SKM-1 treated with dmso at 0.1 percent for 144 hours (cell line): ENCODE measurements at regions not wholly inside any gene's neighbourhood (a gene's known extent, or its start where the extent isn't known, plus 50 kb on each side); places are given as distances from the start of the nearest gene placed in this dataset.

Experiments used
- DNase-seq: peaks from one replicate; lab custom pipeline; 2025; ENCODE audit not compliant: unreplicated experiment; lab: John Stamatoyannopoulos, UW

- no peak for DNase-seq
Observed at GRCh38 chr6:168228676-168229367, 90.8 kb downstream of the DACT2 start.

GRCh38 chr6:168227840-168228239 is 91.7 kb downstream of the DACT2 start:
- no peak for DNase-seq

- no peak for DNase-seq
Observed at GRCh38 chr6:168226902-168227318, 92.7 kb downstream of the DACT2 start.

- DNase-seq = no peak
Observed at GRCh38 chr6:168226061-168226752, 93.4 kb downstream of the DACT2 start.

GRCh38 chr6:168225471-168225911 is 94.1 kb downstream of the DACT2 start:
- no peak for DNase-seq

- DNase-seq = no peak
Observed at GRCh38 chr6:168223755-168224154, 95.8 kb downstream of the DACT2 start.

- no peak for DNase-seq
Observed at GRCh38 chr6:168223150-168223549, 96.4 kb downstream of the DACT2 start.

GRCh38 chr6:168222115-168223043 is 97.2 kb downstream of the DACT2 start:
- no peak for DNase-seq

GRCh38 chr6:168221497-168222079 is 98.0 kb downstream of the DACT2 start:
- no peak for DNase-seq

GRCh38 chr6:168221000-168221399 is 98.6 kb downstream of the DACT2 start:
- no peak for DNase-seq

GRCh38 chr6:168219804-168220203 is 99.8 kb downstream of the DACT2 start:
- no peak for DNase-seq

GRCh38 chr6:168218785-168219566 is 100.6 kb downstream of the DACT2 start:
- no peak for DNase-seq

GRCh38 chr6:168217880-168218537 is 101.6 kb downstream of the DACT2 start:
- DNase-seq = no peak

GRCh38 chr6:168217216-168217879 is 102.2 kb downstream of the DACT2 start:
- DNase-seq = no peak

- no peak for DNase-seq
Observed at GRCh38 chr6:168216751-168217191, 102.8 kb downstream of the DACT2 start.

GRCh38 chr6:168216117-168216516 is 103.5 kb downstream of the DACT2 start:
- no peak for DNase-seq

- DNase-seq = no peak
Observed at GRCh38 chr6:168215121-168215808, 104.3 kb downstream of the DACT2 start.

GRCh38 chr6:168214586-168215104 is 104.9 kb downstream of the DACT2 start:
- DNase-seq = no peak
